HEK293T (cell line): ENCODE measurements at regions not wholly inside any gene's neighbourhood (a gene's known extent, or its start where the extent isn't known, plus 50 kb on each side); places are given as distances from the start of the nearest gene placed in this dataset.

Experiments used
- ARNT ChIP-seq: fragments of 450-650 bp; IDR thresholded peaks from 2 replicates; pipeline ENCODE4 v1.6.1; 2017; ENCODE audit warnings: mild to moderate bottlenecking
- BHLHE40 ChIP-seq: fragments of 450-650 bp; IDR thresholded peaks from 2 replicates; pipeline ENCODE4 v1.6.1; 2016; ENCODE audit warnings: mild to moderate bottlenecking, moderate library complexity, borderline replicate concordance
- FOXA1 ChIP-seq: fragments of 450-650 bp; IDR thresholded peaks from 2 replicates; pipeline ENCODE4 v1.6.1; 2016; ENCODE audit warnings: mild to moderate bottlenecking
- FOXK2 ChIP-seq: fragments of 450-650 bp; IDR thresholded peaks from 2 replicates; pipeline ENCODE4 v1.6.1; 2016; ENCODE audit warnings: mild to moderate bottlenecking
- FOXM1 ChIP-seq: fragments of 450-650 bp; IDR thresholded peaks from 2 replicates; pipeline ENCODE4 v1.6.1; 2017; ENCODE audit warnings: mild to moderate bottlenecking, borderline replicate concordance
- LEF1 ChIP-seq: fragments of 450-650 bp; IDR thresholded peaks from 2 replicates; pipeline ENCODE4 v1.6.1; 2017; ENCODE audit warnings: mild to moderate bottlenecking, borderline replicate concordance
- NFRKB ChIP-seq: fragments of 450-650 bp; IDR thresholded peaks from 2 replicates; pipeline ENCODE4 v1.6.1; 2016; ENCODE audit warnings: mild to moderate bottlenecking, moderate library complexity
- SP1 ChIP-seq: fragments of 450-650 bp; IDR thresholded peaks from 2 replicates; pipeline ENCODE4 v1.6.1; 2017
- SUZ12 ChIP-seq: fragments of 450-650 bp; IDR thresholded peaks from 2 replicates; pipeline ENCODE4 v1.6.1; 2016; ENCODE audit warnings: mild to moderate bottlenecking
- TARDBP ChIP-seq: fragments of 450-650 bp; IDR thresholded peaks from 2 replicates; pipeline ENCODE4 v1.6.1; 2016
- ZNF384 ChIP-seq: fragments of 450-650 bp; IDR thresholded peaks from 2 replicates; pipeline ENCODE4 v1.6.1; 2016
- TF ChIP-seq, protein P1 (sequence below): fragments of 450-650 bp; IDR thresholded peaks from 2 replicates; pipeline ENCODE4 v1.6.1; 2016

GRCh38 chr15:88391700-88392099, 75.5 kb downstream of the MRPL46 start:
- TF ChIP-seq TARDBP = no peak
- TF ChIP-seq ZNF384 = no peak
- TF ChIP-seq, protein P1, sequence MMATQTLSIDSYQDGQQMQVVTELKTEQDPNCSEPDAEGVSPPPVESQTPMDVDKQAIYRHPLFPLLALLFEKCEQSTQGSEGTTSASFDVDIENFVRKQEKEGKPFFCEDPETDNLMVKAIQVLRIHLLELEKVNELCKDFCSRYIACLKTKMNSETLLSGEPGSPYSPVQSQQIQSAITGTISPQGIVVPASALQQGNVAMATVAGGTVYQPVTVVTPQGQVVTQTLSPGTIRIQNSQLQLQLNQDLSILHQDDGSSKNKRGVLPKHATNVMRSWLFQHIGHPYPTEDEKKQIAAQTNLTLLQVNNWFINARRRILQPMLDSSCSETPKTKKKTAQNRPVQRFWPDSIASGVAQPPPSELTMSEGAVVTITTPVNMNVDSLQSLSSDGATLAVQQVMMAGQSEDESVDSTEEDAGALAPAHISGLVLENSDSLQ = no peak
- no peak for TF ChIP-seq NFRKB
- no peak for TF ChIP-seq FOXM1
- TF ChIP-seq FOXK2 = no peak
- no peak for TF ChIP-seq LEF1
- TF ChIP-seq SP1 = no peak
- no peak for TF ChIP-seq ARNT
- no peak for TF ChIP-seq BHLHE40
- no peak for TF ChIP-seq SUZ12
- TF ChIP-seq FOXA1 = no peak
